ENCODE measurements at regions not wholly inside any gene's neighbourhood (a gene's known extent, or its start where the extent isn't known, plus 50 kb on each side); places are given as distances from the start of the nearest gene placed in this dataset.

DNA sequence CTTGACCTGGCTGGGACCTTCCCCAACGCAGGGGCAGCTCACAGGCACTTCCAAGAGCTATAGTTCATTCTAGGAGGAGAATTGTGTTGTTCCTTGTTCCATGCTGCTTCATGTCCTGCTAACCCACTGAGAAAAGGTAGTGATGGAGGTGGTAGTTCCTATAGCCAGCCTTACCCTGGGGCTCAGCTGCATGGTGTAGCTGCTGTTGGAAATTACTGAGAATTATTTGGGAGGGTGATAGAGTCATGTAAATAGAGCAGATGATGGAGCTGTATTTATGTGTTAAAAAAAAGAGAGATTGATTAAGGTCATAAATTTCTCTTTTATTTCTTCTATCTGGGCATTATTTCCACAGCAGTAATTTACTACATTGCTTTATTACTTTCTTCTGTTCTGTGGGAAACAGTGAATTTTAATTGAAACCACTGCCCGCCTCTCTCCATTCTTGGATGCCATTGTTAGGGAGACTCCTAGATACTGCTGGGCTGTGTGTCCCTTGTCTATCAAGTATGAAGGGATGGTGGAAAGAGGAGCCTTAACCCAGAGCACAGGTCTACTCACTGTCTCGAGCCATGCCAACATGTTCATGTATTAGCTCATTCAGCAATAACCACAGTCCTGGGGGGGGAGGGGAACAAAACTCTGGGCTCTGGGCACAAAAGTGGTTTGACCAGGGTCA is 309.2 kb downstream of the FAT3 start:
- Histone ChIP-seq H3K4me1 (no peaks in the 10 kb centered on the region), H3K4me3 (no peak overlapping the region), H3K27me3 (no peaks in the 10 kb centered on the region), H3K27ac (no peak overlapping the region), H3K9me3 (no peaks in the 10 kb centered on the region), H3K36me3 (no peaks in the 10 kb centered on the region)
- TF ChIP-seq, protein P1, sequence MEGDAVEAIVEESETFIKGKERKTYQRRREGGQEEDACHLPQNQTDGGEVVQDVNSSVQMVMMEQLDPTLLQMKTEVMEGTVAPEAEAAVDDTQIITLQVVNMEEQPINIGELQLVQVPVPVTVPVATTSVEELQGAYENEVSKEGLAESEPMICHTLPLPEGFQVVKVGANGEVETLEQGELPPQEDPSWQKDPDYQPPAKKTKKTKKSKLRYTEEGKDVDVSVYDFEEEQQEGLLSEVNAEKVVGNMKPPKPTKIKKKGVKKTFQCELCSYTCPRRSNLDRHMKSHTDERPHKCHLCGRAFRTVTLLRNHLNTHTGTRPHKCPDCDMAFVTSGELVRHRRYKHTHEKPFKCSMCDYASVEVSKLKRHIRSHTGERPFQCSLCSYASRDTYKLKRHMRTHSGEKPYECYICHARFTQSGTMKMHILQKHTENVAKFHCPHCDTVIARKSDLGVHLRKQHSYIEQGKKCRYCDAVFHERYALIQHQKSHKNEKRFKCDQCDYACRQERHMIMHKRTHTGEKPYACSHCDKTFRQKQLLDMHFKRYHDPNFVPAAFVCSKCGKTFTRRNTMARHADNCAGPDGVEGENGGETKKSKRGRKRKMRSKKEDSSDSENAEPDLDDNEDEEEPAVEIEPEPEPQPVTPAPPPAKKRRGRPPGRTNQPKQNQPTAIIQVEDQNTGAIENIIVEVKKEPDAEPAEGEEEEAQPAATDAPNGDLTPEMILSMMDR (IDR thresholded peaks at IDR 0.05) = no peak
- TF ChIP-seq POLR2A (IDR thresholded peaks at IDR 0.05) = no peak
- intact Hi-C loops (cut with DNase I) = no loop called here
- DNase-seq = no peak
- WGBS, 2 donors = 57 to 63% methylated on average over 3 of the region's 3 CpGs

- no peak overlapping the region for H3K27ac ChIP-seq
- no peaks in the 10 kb centered on the region for H3K4me1 ChIP-seq
- H3K4me3 ChIP-seq = no peak overlapping the region
- intact Hi-C loops (cut with DNase I) = no loop called here
- no peak for DNase-seq
- 69% methylated on average over 4 of the region's 4 CpGs for WGBS, 2 donors
- no peaks in the 10 kb centered on the region for H3K9me3 ChIP-seq
- no peaks in the 10 kb centered on the region for H3K36me3 ChIP-seq
- no peaks in the 10 kb centered on the region for H3K27me3 ChIP-seq
- no peak for TF ChIP-seq POLR2A (IDR thresholded peaks at IDR 0.05)
- TF ChIP-seq, protein P1 (IDR thresholded peaks at IDR 0.05) = no peak
Observed at GRCh38 chr11:92536883-92537282, 312.3 kb downstream of the FAT3 start.

- no peaks in the 10 kb centered on the region for H3K36me3 ChIP-seq
- H3K4me1 ChIP-seq = no peaks in the 10 kb centered on the region
- TF ChIP-seq, protein P1 (IDR thresholded peaks at IDR 0.05) = no peak
- TF ChIP-seq POLR2A (IDR thresholded peaks at IDR 0.05) = no peak
- H3K27me3 ChIP-seq = no peaks in the 10 kb centered on the region
- H3K9me3 ChIP-seq = no peaks in the 10 kb centered on the region
- H3K4me3 ChIP-seq = no peak overlapping the region
- intact Hi-C loops (cut with DNase I) = no loop called here
- no peak overlapping the region for H3K27ac ChIP-seq
- DNase-seq = no peak
- 86 to 88% methylated on average over 3 to 4 of the region's 4 CpGs for WGBS, 2 donors
Observed at GRCh38 chr11:92540096-92540495, 315.5 kb downstream of the FAT3 start.

GRCh38 chr11:92545906-92546471 is 321.4 kb downstream of the FAT3 start:
- 56 to 67% methylated on average over 6 of the region's 6 CpGs for WGBS, 2 donors
- Histone ChIP-seq H3K4me1 (no peaks in the 10 kb centered on the region), H3K9me3 (no peaks in the 10 kb centered on the region), H3K36me3 (no peaks in the 10 kb centered on the region), H3K4me3 (no peak overlapping the region), H3K27me3 (no peaks in the 10 kb centered on the region), H3K27ac (no peak overlapping the region)
- intact Hi-C loops (cut with DNase I) = no loop called here
- no peak for DNase-seq
- TF ChIP-seq POLR2A (IDR thresholded peaks at IDR 0.05) = no peak
- TF ChIP-seq, protein P1 (IDR thresholded peaks at IDR 0.05) = no peak

DNA sequence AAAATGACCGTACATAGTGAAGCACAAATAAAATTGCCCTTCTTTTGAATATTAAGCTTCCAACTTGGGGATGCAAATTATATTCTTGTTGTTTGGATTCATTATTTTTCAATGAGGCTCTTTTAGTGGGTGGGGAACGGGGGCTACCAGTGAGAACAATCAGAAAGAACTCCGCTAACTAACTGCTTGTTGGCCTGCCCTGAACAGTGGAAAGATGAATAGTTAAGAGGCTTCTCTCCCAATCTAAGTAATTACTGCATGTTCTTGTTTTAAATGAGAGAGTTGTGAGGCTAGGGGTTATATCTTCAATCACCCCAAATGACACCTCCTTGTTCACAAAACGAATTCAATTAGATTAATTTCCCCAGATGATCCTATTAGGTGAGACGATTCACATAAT is 322.0 kb downstream of the FAT3 start:
- Histone ChIP-seq H3K4me1 (no peaks in the 10 kb centered on the region), H3K27ac (no peak overlapping the region), H3K9me3 (no peaks in the 10 kb centered on the region), H3K36me3 (no peaks in the 10 kb centered on the region), H3K4me3 (no peak overlapping the region), H3K27me3 (no peaks in the 10 kb centered on the region)
- WGBS, 2 donors = 67 to 80% methylated on average over 5 of the region's 5 CpGs
- intact Hi-C loops (cut with DNase I) = no loop called here
- no peak for DNase-seq
- TF ChIP-seq, protein P1 (IDR thresholded peaks at IDR 0.05) = no peak
- no peak for TF ChIP-seq POLR2A (IDR thresholded peaks at IDR 0.05)

Measured in esophagus squamous epithelium (tissue), 5 donors.